Neuronal stem cell (in vitro differentiated cells): ENCODE measurements at regions not wholly inside any gene's neighbourhood (a gene's known extent, or its start where the extent isn't known, plus 50 kb on each side); places are given as distances from the start of the nearest gene placed in this dataset.
"Not testable (repeated sequence)": the region's sequence is repeated elsewhere in the genome, so short reads cannot be mapped to it uniquely, and the experiment has no call there.

Experiments
- DNase-seq: peaks from one replicate; pipeline ENCODE4 v3.0.0-alpha.2; 2013; ENCODE audit warnings: low spot score
- H2AFZ ChIP-seq: one replicate; pipeline ENCODE4 v1.6.1; 2013; ENCODE audit warnings: mild to moderate bottlenecking, low read length, inconsistent platforms
- H2AK5ac ChIP-seq: 2 replicates; pipeline ENCODE4 v1.6.1; 2013; ENCODE audit warnings: low read depth, mild to moderate bottlenecking, inconsistent platforms, low read length, moderate library complexity, mixed read lengths
- H2BK120ac ChIP-seq: 2 replicates; pipeline ENCODE4 v1.6.1; 2013; ENCODE audit warnings: low read depth, mild to moderate bottlenecking, inconsistent platforms, low read length, moderate library complexity, mixed read lengths
- H2BK12ac ChIP-seq: one replicate; pipeline ENCODE4 v1.6.1; 2013; ENCODE audit warnings: low read length, inconsistent platforms
- H2BK15ac ChIP-seq: 2 replicates; pipeline ENCODE4 v1.6.1; 2013; ENCODE audit warnings: mild to moderate bottlenecking, low read length, inconsistent platforms, mixed read lengths
- H2BK5ac ChIP-seq: one replicate; pipeline ENCODE4 v1.6.1; 2013; ENCODE audit warnings: inconsistent platforms, mild to moderate bottlenecking, low read length, moderate library complexity
- H3K14ac ChIP-seq: one replicate; pipeline ENCODE4 v1.6.1; 2013; ENCODE audit warnings: low read length, inconsistent platforms
- H3K18ac ChIP-seq: 2 replicates; pipeline ENCODE4 v1.6.1; 2013; ENCODE audit warnings: low read length, inconsistent platforms
- H3K23ac ChIP-seq: 2 replicates; pipeline ENCODE4 v1.6.1; 2013; ENCODE audit warnings: low read depth, mild to moderate bottlenecking, mixed read lengths, low read length, inconsistent platforms; ENCODE audit not compliant: poor library complexity
- H3K27ac ChIP-seq: replicated peaks from 3 replicates; pipeline ENCODE4 v1.5.1; 2013; ENCODE audit warnings: low read length, inconsistent platforms
- H3K27me3 ChIP-seq, 3 experiments: 2 replicates each; pipeline ENCODE4 v1.6.1; 2013; ENCODE audit warnings: low read length in 3 of 3, mild to moderate bottlenecking in 2 of 3, inconsistent platforms in 1 of 3, low read depth in 1 of 3, mixed read lengths in 1 of 3, moderate library complexity in 1 of 3; ENCODE audit not compliant: control insufficient read depth in 3 of 3, insufficient read depth in 3 of 3
- H3K36me3 ChIP-seq, 2 donors: replicated peaks in 1 of 2; 2 replicates each; pipeline ENCODE4 v1.6.1; 2013; ENCODE audit warnings: low read length in 2 of 2; ENCODE audit not compliant: control insufficient read depth in 2 of 2, insufficient read depth in 2 of 2
- H3K4ac ChIP-seq: 2 replicates; pipeline ENCODE4 v1.6.1; 2013; ENCODE audit warnings: inconsistent platforms, mild to moderate bottlenecking, low read length, moderate library complexity
- H3K4me1 ChIP-seq, 2 donors: 1 replicate in 1 of 2; 2 replicates in 1 of 2; pipeline ENCODE4 v1.6.1; 2013; ENCODE audit warnings: low read length in 2 of 2, low read depth in 1 of 2; ENCODE audit not compliant: control insufficient read depth in 2 of 2, insufficient read depth in 1 of 2
- H3K4me2 ChIP-seq: one replicate; pipeline ENCODE4 v1.6.1; 2013; ENCODE audit warnings: mild to moderate bottlenecking, low read length, inconsistent platforms; ENCODE audit not compliant: insufficient read depth, poor library complexity, severe bottlenecking
- H3K4me3 ChIP-seq, 2 donors: 2 replicates each; pipeline ENCODE4 v1.5.1; 2013; ENCODE audit warnings: low read length in 2 of 2, mild to moderate bottlenecking in 2 of 2, inconsistent platforms in 1 of 2, moderate library complexity in 1 of 2
- H3K79me1 ChIP-seq: one replicate; pipeline ENCODE4 v1.6.1; 2013; ENCODE audit warnings: low read depth, mild to moderate bottlenecking, inconsistent platforms, low read length, moderate library complexity
- H3K9ac ChIP-seq: one replicate; pipeline ENCODE4 v1.6.1; 2013; ENCODE audit warnings: mild to moderate bottlenecking, low read depth, low read length, inconsistent platforms; ENCODE audit not compliant: poor library complexity
- H3K9me3 ChIP-seq, 2 donors: replicated peaks in 1 of 2; 2 replicates each; pipeline versions ENCODE3 to v1.6.1; 2013; ENCODE audit warnings: low read length in 2 of 2, mild to moderate bottlenecking in 2 of 2, inconsistent platforms in 1 of 2, low read depth in 1 of 2, mixed read lengths in 1 of 2, moderate library complexity in 1 of 2; ENCODE audit not compliant: control insufficient read depth in 2 of 2, insufficient read depth in 1 of 2
- H4K8ac ChIP-seq: one replicate; pipeline ENCODE4 v1.6.1; 2013; ENCODE audit warnings: low read depth, mild to moderate bottlenecking, inconsistent platforms, low read length, moderate library complexity
- H4K91ac ChIP-seq: one replicate; pipeline ENCODE4 v1.6.1; 2013; ENCODE audit warnings: low read length, low read depth, mild to moderate bottlenecking, inconsistent platforms; ENCODE audit not compliant: poor library complexity
- WGBS, 2 donors: extraction: QIAGEN DNeasy Blood & Tissue Kit; methylation state at CpG; one replicate each; pipeline ENCODE4 v1.1.7; 2013; ENCODE audit warnings: missing lambda C conversion rate in 2 of 2, mixed read lengths in 1 of 2; ENCODE audit not compliant: insufficient read length in 2 of 2, insufficient replicate concordance in 1 of 2; ENCODE audit errors: extremely low coverage in 2 of 2; 5-methylcytosine and 5-hydroxymethylcytosine counted together

DNA sequence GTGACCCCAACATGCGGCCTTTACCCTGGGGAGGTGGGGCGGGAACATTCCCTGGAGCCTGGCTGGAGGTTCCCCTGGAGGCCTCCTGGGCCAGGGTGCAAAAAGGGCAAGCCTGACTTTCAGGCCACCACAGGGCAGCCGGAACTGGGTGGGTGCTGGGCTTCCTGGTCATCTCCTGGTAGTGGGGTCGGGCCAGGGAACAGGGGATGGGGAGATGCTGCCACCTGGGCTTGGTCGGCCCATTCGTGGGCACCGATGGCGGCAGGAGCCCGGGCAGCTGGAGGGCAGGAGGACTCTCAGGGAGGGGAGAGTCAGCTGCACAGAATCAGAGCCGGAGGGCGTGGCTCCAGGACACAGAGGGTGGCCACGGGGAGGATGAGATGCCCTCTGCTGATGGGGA lies 112.0 kb upstream of the EFCAB3 start:
- not testable (repeated sequence) for H4K8ac ChIP-seq, H3K23ac ChIP-seq, DNase-seq, H4K91ac ChIP-seq, H2AK5ac ChIP-seq, H3K9ac ChIP-seq, H2BK12ac ChIP-seq, H3K4me3 ChIP-seq, H3K79me1 ChIP-seq, H3K4ac ChIP-seq, H3K4me2 ChIP-seq, H2BK120ac ChIP-seq, H3K27me3 ChIP-seq, H2BK15ac ChIP-seq, H3K9me3 ChIP-seq, H3K18ac ChIP-seq, H2BK5ac ChIP-seq, H3K4me1 ChIP-seq, H3K36me3 ChIP-seq, H2AFZ ChIP-seq, H3K27ac ChIP-seq, H3K14ac ChIP-seq
- no CpG with 5 or more reads among the region's 12 CpGs for WGBS, 2 donors

DNA sequence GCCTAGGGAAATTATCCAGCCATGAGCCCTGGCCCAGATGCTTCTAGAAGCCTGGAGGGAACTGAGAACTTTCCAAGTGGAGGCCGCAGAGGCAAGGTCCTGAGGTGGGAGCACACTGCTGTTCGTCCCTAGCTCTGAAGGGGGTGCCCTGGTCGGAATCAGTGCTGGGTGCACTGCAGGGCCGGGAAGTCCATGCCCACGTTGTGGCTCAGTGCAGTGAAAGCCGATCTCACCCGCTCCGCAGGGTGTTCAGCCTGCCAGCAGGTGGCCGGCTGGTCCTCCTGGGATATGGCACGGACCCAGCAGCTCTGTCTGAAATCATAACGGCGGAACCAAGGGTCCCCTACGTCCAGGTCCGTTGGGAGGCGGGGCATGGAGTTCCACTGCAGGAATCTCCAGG lies 115.4 kb upstream of the EFCAB3 start:
- H2BK15ac ChIP-seq = not testable (repeated sequence)
- no CpG with 5 or more reads among the region's 15 CpGs for WGBS, 2 donors

DNA sequence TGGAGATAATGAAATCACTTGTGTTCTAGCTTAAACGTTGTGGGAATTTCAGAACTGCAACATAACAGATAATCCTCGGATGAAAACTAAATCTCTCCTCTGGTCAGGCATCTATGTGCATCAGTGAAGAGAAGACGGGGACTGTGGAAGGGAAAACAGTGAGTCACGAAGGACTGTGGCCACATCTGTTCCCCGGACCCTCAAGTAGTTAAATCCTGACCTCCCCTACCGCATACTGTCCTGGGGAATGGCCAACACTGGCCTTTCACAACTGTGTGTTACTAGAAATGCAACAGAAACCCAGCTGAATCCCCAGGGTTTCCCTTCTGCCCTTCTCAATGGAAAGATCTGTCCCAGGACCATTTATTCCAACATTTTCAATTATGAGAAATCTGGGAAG lies 124.6 kb upstream of the EFCAB3 start:
- not testable (repeated sequence) for H3K9ac ChIP-seq, H3K14ac ChIP-seq, H2BK15ac ChIP-seq, H3K79me1 ChIP-seq, H3K4me2 ChIP-seq, H3K23ac ChIP-seq, H2AFZ ChIP-seq, H2BK12ac ChIP-seq, H3K4me1 ChIP-seq, H3K27ac ChIP-seq, H3K4me3 ChIP-seq, H2BK5ac ChIP-seq, DNase-seq, H3K36me3 ChIP-seq, H3K27me3 ChIP-seq, H3K9me3 ChIP-seq, H2AK5ac ChIP-seq, H3K4ac ChIP-seq, H2BK120ac ChIP-seq, H4K8ac ChIP-seq, H4K91ac ChIP-seq, H3K18ac ChIP-seq
- no CpG with 5 or more reads among the region's 6 CpGs for WGBS, 2 donors

More for the DNA sequence above, 115.4 kb upstream of the EFCAB3 start:
- not testable (repeated sequence) for H3K79me1 ChIP-seq, H3K9ac ChIP-seq, H3K27me3 ChIP-seq, H3K4ac ChIP-seq, H3K18ac ChIP-seq, H4K8ac ChIP-seq, H3K23ac ChIP-seq, H2BK12ac ChIP-seq, H4K91ac ChIP-seq, H2BK120ac ChIP-seq, H2BK5ac ChIP-seq, H2AK5ac ChIP-seq, H3K14ac ChIP-seq, H3K4me2 ChIP-seq, H3K36me3 ChIP-seq, DNase-seq, H3K9me3 ChIP-seq, H2AFZ ChIP-seq, H3K27ac ChIP-seq, H3K4me1 ChIP-seq, H3K4me3 ChIP-seq

DNA sequence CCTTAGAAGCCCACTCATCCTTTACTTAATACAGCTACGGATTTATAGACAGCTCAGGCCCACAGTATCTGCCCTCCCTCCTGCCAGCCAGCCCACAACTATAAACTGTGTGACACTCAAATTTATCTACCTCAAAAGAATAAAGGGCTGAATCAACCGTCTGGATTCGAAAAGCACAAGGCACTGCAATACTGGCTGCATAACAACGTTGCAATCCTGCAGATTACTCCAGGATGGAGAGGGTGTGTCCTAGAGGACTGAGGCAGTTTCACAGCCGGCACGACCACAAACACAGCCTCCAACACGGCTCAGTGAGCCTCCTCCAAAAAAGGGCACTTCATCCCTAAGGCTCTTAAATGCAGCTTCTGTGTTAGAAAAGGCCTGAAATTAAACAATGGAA lies 138.3 kb upstream of the EFCAB3 start:
- not testable (repeated sequence) for H2BK15ac ChIP-seq, H3K4me2 ChIP-seq, H3K23ac ChIP-seq, DNase-seq, H4K91ac ChIP-seq, H2BK5ac ChIP-seq, H3K27me3 ChIP-seq, H3K36me3 ChIP-seq, H3K27ac ChIP-seq, H3K9me3 ChIP-seq, H3K79me1 ChIP-seq, H2BK12ac ChIP-seq, H3K4me3 ChIP-seq, H3K9ac ChIP-seq, H4K8ac ChIP-seq, H2AK5ac ChIP-seq, H3K18ac ChIP-seq, H3K4ac ChIP-seq, H3K14ac ChIP-seq, H2BK120ac ChIP-seq, H3K4me1 ChIP-seq
- H2AFZ ChIP-seq = peak overlapping the region; percentile 40
- WGBS, 2 donors = no CpG with 5 or more reads among the region's 7 CpGs
